Left lung (tissue), 4 donors: ENCODE measurements at regions not wholly inside any gene's neighbourhood (a gene's known extent, or its start where the extent isn't known, plus 50 kb on each side); places are given as distances from the start of the nearest gene placed in this dataset.

Experiments used
- ATAC-seq: fragments of 200-7000 bp; cut with Tn5 transposase; one replicate; pipeline ENCODE4 v1.9.1; 2020; ENCODE audit warnings: moderate library complexity
- DNase-seq, 4 donors: peaks; one replicate each; pipeline ENCODE4 v3.0.0-alpha.2; 2013 to 2020
- H3K27ac ChIP-seq, 2 donors: fragments of 200-600 bp; sonication (generic) in 1 of 2; one replicate each; pipeline versions ENCODE4 v1.5.0 to v1.8.0; 2020 to 2021
- H3K27me3 ChIP-seq, 2 donors: fragments of 200-600 bp; sonication (generic) in 1 of 2; one replicate each; pipeline versions ENCODE4 v1.5.0 to v1.8.0; 2020 to 2021
- H3K36me3 ChIP-seq, 2 donors: fragments of 200-600 bp; sonication (generic) in 1 of 2; one replicate each; pipeline versions ENCODE4 v1.5.0 to v1.8.0; 2020 to 2021
- H3K4me1 ChIP-seq, 2 donors: fragments of 200-600 bp; one replicate each; pipeline ENCODE4 v1.8.0; 2021
- H3K4me3 ChIP-seq, 2 donors: fragments of 200-600 bp; sonication (generic) in 1 of 2; one replicate each; pipeline versions ENCODE4 v1.5.0 to v1.8.0; 2020 to 2021; ENCODE audit warnings: mild to moderate bottlenecking in 1 of 2
- H3K9me3 ChIP-seq, 2 donors: fragments of 200-600 bp; sonication (generic) in 1 of 2; one replicate each; pipeline versions ENCODE4 v1.5.0 to v1.8.0; 2020 to 2021
- intact Hi-C, 2 donors: fragments of 100-400 bp; cut with DNase I; formaldehyde crosslinking; loops; one replicate each; pipeline versions ENCODE4 v1.11.2 to v1.14.2; 2022
- TF ChIP-seq, protein P1 (sequence below), 2 donors: fragments of 200-600 bp; sonication (generic) in 1 of 2; IDR thresholded peaks; one replicate each; pipeline versions ENCODE4 v1.5.0 to v1.8.0; 2021; ENCODE audit warnings: antibody characterized with exemption in 2 of 2
- donor health status: DM: no; HTN: yes; CAD: no.
- donor health status: DM: no; HTN: no; CAD: no.

- Histone ChIP-seq H3K27ac (no peak overlapping the region), H3K4me1 (no peaks in the 10 kb centered on the region), H3K9me3 (peaks cover 0 to 3% of the 10 kb centered on the region in 2 donors), H3K4me3 (no peak overlapping the region), H3K27me3 (no peaks in the 10 kb centered on the region), H3K36me3 (no peaks in the 10 kb centered on the region)
- ATAC-seq (no peak), DNase-seq (no peak)
- intact Hi-C loops: no loop called here
- TF ChIP-seq, protein P1, sequence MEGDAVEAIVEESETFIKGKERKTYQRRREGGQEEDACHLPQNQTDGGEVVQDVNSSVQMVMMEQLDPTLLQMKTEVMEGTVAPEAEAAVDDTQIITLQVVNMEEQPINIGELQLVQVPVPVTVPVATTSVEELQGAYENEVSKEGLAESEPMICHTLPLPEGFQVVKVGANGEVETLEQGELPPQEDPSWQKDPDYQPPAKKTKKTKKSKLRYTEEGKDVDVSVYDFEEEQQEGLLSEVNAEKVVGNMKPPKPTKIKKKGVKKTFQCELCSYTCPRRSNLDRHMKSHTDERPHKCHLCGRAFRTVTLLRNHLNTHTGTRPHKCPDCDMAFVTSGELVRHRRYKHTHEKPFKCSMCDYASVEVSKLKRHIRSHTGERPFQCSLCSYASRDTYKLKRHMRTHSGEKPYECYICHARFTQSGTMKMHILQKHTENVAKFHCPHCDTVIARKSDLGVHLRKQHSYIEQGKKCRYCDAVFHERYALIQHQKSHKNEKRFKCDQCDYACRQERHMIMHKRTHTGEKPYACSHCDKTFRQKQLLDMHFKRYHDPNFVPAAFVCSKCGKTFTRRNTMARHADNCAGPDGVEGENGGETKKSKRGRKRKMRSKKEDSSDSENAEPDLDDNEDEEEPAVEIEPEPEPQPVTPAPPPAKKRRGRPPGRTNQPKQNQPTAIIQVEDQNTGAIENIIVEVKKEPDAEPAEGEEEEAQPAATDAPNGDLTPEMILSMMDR (IDR thresholded peaks at IDR 0.05): no peak
These were observed 1036.1 kb downstream of the AGBL1 start for GRCh38 chr15:87115795-87116194.

- H3K4me1 ChIP-seq: no peaks in the 10 kb centered on the region
- no peaks in the 10 kb centered on the region for H3K36me3 ChIP-seq
- H3K4me3 ChIP-seq: no peak overlapping the region
- no peaks in the 10 kb centered on the region for H3K27me3 ChIP-seq
- H3K9me3 ChIP-seq: peaks cover 0 to 24% of the 10 kb centered on the region in 2 donors
- DNase-seq (no peak), ATAC-seq (no peak)
- TF ChIP-seq, protein P1 (IDR thresholded peaks at IDR 0.05): no peak
- intact Hi-C loops: no loop called here
- no peak overlapping the region for H3K27ac ChIP-seq
These were observed 1020.2 kb downstream of the AGBL1 start for GRCh38 chr15:87099916-87100315.

DNA sequence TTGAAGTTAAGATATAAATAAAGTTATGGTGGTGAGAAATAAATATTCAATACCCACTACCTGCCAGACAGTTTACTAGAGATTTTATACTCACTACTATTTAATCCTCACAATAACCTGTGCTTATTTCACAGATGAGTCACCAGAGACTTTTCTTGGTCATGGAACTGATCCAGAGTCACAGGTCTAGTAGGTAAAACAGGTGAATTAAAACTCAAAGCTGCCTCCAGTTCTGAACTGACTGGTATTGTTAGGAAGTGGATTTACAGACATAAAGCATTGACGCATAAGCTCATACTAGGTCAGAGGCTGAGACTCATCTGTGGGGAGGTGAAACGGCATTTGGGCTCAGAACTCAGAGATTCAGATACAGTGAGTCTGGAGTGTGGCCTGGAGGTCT is 1009.9 kb downstream of the AGBL1 start:
- Histone ChIP-seq H3K4me3 (no peak overlapping the region), H3K36me3 (no peaks in the 10 kb centered on the region)
- ATAC-seq: no peak

DNA sequence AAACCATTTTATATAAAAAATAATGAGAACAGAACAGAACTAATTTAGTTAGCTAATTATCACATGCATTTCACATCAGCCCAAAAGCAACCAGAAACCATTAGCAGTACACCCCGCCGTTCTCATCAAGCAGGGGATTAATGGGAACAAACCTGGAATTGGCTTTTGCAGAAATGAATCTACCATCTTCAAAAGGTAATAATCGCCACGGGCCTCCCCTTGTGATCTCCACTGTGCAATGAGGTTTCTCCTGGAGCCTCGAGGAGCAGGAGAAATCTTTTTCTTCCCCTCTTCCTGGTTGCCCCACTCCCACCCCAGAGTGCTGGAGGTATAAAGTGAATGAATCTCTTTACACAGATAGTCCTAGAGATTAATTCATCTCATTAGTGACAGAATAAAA is 1003.5 kb downstream of the AGBL1 start:
- Histone ChIP-seq H3K27ac (no peak overlapping the region), H3K9me3 (peaks cover 0 to 4% of the 10 kb centered on the region in 2 donors), H3K36me3 (no peaks in the 10 kb centered on the region), H3K27me3 (no peaks in the 10 kb centered on the region), H3K4me1 (no peaks in the 10 kb centered on the region), H3K4me3 (no peak overlapping the region)
- DNase-seq: no peak
- intact Hi-C loops: no loop called here
- no peak for ATAC-seq
- TF ChIP-seq, protein P1 (IDR thresholded peaks at IDR 0.05): no peak

More for the DNA sequence above, 1009.9 kb downstream of the AGBL1 start:
- Histone ChIP-seq H3K27me3 (no peaks in the 10 kb centered on the region), H3K27ac (no peak overlapping the region), H3K4me1 (no peaks in the 10 kb centered on the region), H3K9me3 (no peaks in the 10 kb centered on the region)
- intact Hi-C loops: no loop called here
- no peak for DNase-seq
- TF ChIP-seq, protein P1 (IDR thresholded peaks at IDR 0.05): no peak

DNA sequence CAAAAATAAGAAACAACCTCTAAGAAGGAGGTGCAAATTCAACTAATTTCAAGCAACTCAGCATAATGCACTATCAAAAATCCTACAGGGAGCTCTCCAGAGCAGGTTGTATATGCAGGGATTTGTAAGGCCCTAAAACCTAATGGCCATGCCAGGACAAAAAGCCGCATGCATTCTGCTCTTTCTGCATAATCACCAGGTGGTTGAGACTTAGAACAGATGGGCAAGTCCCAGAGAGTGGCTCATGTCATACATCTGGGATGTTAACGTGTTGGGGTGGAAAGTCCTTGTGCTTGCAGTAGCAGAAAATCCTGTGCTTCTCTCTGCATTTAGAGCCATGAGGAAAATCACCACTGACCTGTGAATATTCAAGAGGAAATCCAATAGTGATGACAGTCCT is 1002.9 kb downstream of the AGBL1 start:
- intact Hi-C loops: no loop called here
- ATAC-seq (no peak), DNase-seq (no peak)
- no peaks in the 10 kb centered on the region for H3K36me3 ChIP-seq
- no peaks in the 10 kb centered on the region for H3K27me3 ChIP-seq
- H3K4me3 ChIP-seq: no peak overlapping the region
- TF ChIP-seq, protein P1 (IDR thresholded peaks at IDR 0.05): no peak
- H3K4me1 ChIP-seq: no peaks in the 10 kb centered on the region
- H3K9me3 ChIP-seq: peaks cover 0 to 4% of the 10 kb centered on the region in 2 donors
- no peak overlapping the region for H3K27ac ChIP-seq
